GM12878 (cell line): ENCODE measurements at regions not wholly inside any gene's neighbourhood (a gene's known extent, or its start where the extent isn't known, plus 50 kb on each side); places are given as distances from the start of the nearest gene placed in this dataset.

Experiments used
- EP300 ChIP-seq, 2 experiments: fragments of 150-350 bp in 1 of 2; IDR thresholded peaks; 2 replicates each; pipeline ENCODE4 v1.6.1; 2011 to 2012; ENCODE audit warnings: low read depth in 2 of 2, low read length in 2 of 2, borderline replicate concordance in 1 of 2, improper control_type of control experiment in 1 of 2, inconsistent platforms in 1 of 2; ENCODE audit not compliant: control insufficient read depth in 1 of 2
- JUND ChIP-seq: IDR thresholded peaks from 2 replicates; pipeline ENCODE4 v1.6.1; 2012; ENCODE audit warnings: low read depth, mild to moderate bottlenecking, low read length, improper control_type of control experiment, moderate library complexity
- POLR2A ChIP-seq: IDR thresholded peaks from 2 replicates; pipeline ENCODE4 v1.6.1; 2011; ENCODE audit warnings: low read depth, mild to moderate bottlenecking, low read length
- RCOR1 ChIP-seq: conservative IDR thresholded peaks from 2 replicates; pipeline ENCODE4 v1.6.1; 2012; ENCODE audit warnings: low read depth, low read length, improper control_type of control experiment
- SP1 ChIP-seq: IDR thresholded peaks from one replicate; pipeline ENCODE4 v1.6.1; 2011; ENCODE audit warnings: low read depth, low read length
- SPI1 ChIP-seq: IDR thresholded peaks from 2 replicates; pipeline ENCODE4 v1.6.1; 2011; ENCODE audit warnings: low read depth, mild to moderate bottlenecking, low read length, moderate library complexity, borderline replicate concordance; ENCODE audit not compliant: insufficient read depth
- TBL1XR1 ChIP-seq: IDR thresholded peaks from 2 replicates; pipeline ENCODE4 v1.6.1; 2012; ENCODE audit warnings: low read depth, low read length, improper control_type of control experiment
- ZZZ3 ChIP-seq: IDR thresholded peaks from 2 replicates; pipeline ENCODE4 v1.6.1; 2011; ENCODE audit warnings: low read depth; ENCODE audit not compliant: control insufficient read depth, insufficient read length
- TF ChIP-seq, protein P1 (sequence below), 3 experiments: IDR thresholded peaks in 2 of 3; conservative IDR thresholded peaks in 1 of 3; 2 replicates each; pipeline ENCODE4 v1.5.1; 2011; ENCODE audit warnings: low read depth in 3 of 3, low read length in 3 of 3, mild to moderate bottlenecking in 3 of 3, control low read depth in 2 of 3, moderate library complexity in 2 of 3, inconsistent platforms in 1 of 3, mixed read lengths in 1 of 3; ENCODE audit not compliant: control insufficient read depth in 2 of 3, insufficient read depth in 1 of 3; ENCODE audit errors: extremely low read depth in 1 of 3
- TF ChIP-seq, protein P2 (sequence below): fragments of 450-650 bp; IDR thresholded peaks from 2 replicates; pipeline ENCODE4 v1.6.1; 2017; ENCODE audit warnings: mild to moderate bottlenecking, low read depth, inconsistent platforms; ENCODE audit not compliant: poor library complexity, severe bottlenecking

- TF ChIP-seq, protein P1, sequence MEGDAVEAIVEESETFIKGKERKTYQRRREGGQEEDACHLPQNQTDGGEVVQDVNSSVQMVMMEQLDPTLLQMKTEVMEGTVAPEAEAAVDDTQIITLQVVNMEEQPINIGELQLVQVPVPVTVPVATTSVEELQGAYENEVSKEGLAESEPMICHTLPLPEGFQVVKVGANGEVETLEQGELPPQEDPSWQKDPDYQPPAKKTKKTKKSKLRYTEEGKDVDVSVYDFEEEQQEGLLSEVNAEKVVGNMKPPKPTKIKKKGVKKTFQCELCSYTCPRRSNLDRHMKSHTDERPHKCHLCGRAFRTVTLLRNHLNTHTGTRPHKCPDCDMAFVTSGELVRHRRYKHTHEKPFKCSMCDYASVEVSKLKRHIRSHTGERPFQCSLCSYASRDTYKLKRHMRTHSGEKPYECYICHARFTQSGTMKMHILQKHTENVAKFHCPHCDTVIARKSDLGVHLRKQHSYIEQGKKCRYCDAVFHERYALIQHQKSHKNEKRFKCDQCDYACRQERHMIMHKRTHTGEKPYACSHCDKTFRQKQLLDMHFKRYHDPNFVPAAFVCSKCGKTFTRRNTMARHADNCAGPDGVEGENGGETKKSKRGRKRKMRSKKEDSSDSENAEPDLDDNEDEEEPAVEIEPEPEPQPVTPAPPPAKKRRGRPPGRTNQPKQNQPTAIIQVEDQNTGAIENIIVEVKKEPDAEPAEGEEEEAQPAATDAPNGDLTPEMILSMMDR (IDR thresholded peaks at IDR 0.05 in 2 of 3, conservative IDR thresholded peaks at IDR 0.05 in 1 of 3; ENCODE audit: control insufficient read depth in 2 of 3, extremely low read depth in 1 of 3, insufficient read depth in 1 of 3, low read depth in 3 of 3, low read length in 3 of 3), result no peak
- TF ChIP-seq ZZZ3 (no peak), SP1 (no peak), TBL1XR1 (no peak), JUND (no peak), RCOR1 (no peak), POLR2A (no peak), EP300 (IDR thresholded peaks at IDR 0.05; ENCODE audit: borderline replicate concordance in 1 of 2, control insufficient read depth in 1 of 2, low read depth in 2 of 2, low read length in 2 of 2) (no peak), SPI1 (no peak)
- TF ChIP-seq, protein P2, sequence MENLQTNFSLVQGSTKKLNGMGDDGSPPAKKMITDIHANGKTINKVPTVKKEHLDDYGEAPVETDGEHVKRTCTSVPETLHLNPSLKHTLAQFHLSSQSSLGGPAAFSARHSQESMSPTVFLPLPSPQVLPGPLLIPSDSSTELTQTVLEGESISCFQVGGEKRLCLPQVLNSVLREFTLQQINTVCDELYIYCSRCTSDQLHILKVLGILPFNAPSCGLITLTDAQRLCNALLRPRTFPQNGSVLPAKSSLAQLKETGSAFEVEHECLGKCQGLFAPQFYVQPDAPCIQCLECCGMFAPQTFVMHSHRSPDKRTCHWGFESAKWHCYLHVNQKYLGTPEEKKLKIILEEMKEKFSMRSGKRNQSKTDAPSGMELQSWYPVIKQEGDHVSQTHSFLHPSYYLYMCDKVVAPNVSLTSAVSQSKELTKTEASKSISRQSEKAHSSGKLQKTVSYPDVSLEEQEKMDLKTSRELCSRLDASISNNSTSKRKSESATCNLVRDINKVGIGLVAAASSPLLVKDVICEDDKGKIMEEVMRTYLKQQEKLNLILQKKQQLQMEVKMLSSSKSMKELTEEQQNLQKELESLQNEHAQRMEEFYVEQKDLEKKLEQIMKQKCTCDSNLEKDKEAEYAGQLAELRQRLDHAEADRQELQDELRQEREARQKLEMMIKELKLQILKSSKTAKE, result no peak
These were observed 633.9 kb upstream of the CHORDC1 start for GRCh38 chr11:90856790-90857189.
